AG09309 (cell line): ENCODE measurements at regions not wholly inside any gene's neighbourhood (a gene's known extent, or its start where the extent isn't known, plus 50 kb on each side); places are given as distances from the start of the nearest gene placed in this dataset.

Experiments used
- DNase-seq: peaks from one replicate; pipeline ENCODE4 v3.0.0-alpha.2; 2010; ENCODE audit warnings: low read depth
- H3K4me3 ChIP-seq: 2 replicates; pipeline ENCODE4 v1.5.1; 2011; ENCODE audit warnings: mild to moderate bottlenecking, low read depth, low read length, moderate library complexity; ENCODE audit not compliant: control insufficient read depth
- TF ChIP-seq, protein P1 (sequence below): IDR thresholded peaks from 2 replicates; pipeline ENCODE4 v1.5.1; 2011; ENCODE audit warnings: mild to moderate bottlenecking, low read depth, low read length, inconsistent platforms; ENCODE audit not compliant: insufficient read depth, control insufficient read depth; ENCODE audit errors: missing control alignments

DNA sequence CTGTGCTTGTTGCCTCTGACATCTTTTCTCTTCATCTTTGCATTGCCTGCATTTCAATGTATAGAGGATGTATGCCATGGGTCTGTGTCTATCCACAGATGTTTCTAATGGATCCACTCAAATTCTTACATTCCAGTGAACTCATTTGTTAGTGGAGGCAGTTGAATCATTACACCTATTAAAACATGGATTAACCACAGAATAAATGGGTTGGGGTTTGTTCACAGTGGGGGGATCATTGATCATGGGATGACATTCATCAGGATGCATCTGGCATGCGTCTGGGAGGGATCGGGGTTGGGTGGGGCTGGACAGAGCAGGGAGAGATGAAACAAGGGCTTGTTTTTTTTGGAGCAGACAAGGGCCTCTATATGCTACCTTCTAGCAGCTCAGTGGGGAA, 182.5 kb downstream of the RHOU start:
- H3K4me3 ChIP-seq: no peak overlapping the region
- TF ChIP-seq, protein P1, sequence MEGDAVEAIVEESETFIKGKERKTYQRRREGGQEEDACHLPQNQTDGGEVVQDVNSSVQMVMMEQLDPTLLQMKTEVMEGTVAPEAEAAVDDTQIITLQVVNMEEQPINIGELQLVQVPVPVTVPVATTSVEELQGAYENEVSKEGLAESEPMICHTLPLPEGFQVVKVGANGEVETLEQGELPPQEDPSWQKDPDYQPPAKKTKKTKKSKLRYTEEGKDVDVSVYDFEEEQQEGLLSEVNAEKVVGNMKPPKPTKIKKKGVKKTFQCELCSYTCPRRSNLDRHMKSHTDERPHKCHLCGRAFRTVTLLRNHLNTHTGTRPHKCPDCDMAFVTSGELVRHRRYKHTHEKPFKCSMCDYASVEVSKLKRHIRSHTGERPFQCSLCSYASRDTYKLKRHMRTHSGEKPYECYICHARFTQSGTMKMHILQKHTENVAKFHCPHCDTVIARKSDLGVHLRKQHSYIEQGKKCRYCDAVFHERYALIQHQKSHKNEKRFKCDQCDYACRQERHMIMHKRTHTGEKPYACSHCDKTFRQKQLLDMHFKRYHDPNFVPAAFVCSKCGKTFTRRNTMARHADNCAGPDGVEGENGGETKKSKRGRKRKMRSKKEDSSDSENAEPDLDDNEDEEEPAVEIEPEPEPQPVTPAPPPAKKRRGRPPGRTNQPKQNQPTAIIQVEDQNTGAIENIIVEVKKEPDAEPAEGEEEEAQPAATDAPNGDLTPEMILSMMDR: no peak
- DNase-seq: no peak

DNA sequence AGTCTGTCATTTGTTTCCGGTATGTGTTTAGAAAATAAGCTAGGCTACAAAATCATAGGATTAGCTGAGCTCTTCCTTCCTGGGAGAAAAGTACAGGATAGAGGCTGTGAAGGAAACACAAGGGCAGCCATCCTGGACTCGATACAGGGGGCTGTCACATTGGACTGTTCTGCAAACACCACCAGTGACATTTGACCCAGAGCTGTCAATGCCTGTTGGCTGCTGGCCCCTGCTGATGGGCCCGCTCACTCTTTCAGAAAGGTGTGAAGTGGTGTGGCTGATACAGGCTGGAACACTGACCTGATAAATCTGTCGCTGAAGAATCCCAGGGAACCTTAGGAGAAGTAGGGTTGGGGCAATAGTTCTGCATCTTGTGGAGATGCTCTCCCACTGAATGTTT, 183.1 kb downstream of the RHOU start:
- DNase-seq: no peak
- H3K4me3 ChIP-seq: no peak overlapping the region
- TF ChIP-seq, protein P1: no peak

DNA sequence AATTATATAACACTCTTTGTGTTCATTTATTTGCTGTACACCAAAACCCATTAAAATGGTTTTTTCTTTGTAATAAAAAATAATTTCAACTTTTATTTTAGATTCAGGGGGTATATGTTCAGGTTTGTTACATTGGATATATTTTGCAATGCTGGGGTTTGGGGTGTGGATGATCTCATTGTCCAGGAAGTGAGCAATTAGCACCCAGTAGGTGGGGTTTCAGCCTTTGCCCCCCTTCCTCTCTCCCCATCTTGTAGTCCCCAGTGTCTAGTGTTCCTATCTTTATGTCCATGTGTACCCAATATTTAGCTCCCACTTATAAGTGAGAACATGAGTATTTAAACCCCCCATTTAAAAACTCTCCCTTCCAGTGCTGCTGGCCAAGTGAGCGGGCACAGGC, 184.6 kb downstream of the RHOU start:
- TF ChIP-seq, protein P1: no peak
- no peak for DNase-seq
- H3K4me3 ChIP-seq: no peak overlapping the region

DNA sequence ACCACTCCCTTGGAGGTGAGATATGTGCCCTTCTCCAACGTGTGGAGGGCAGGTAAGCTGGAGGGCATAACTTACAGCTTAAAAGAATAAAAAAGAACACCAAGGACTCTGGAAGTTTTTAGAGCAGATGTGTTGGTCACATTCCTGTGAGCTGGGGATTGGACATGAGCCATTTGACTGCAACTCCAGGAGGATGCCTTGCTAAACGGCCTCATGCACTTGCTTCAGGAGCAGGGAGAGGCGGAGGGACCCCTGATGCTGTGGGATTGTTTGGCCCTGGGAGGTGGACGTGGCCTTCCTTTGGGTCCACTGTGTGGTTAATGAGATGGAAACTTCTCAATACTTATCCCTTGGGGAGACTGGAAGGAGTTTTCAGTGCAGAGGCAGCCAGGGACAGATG, 185.6 kb downstream of the RHOU start:
- DNase-seq: no peak
- no peak overlapping the region for H3K4me3 ChIP-seq
- TF ChIP-seq, protein P1: no peak

DNA sequence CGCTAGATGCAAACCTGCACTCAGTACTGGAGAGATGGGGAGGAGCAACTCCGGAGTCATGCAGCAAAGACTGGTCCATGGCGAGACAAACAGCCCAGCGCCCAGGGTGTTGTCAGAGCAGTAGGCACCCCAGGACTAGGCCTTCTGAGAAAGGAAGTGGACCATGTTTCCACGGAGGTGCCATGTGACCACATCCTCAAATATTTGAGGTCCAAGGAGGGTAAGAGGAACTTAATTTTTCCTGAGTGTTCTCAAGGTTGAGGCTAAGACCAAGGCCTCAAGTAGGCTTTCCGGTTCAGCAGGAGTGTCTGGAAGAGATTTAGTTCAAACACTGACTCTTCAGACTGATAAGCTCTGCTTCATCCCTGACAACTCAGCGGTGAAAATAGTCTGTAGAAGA, 186.2 kb downstream of the RHOU start:
- TF ChIP-seq, protein P1: no peak
- no peak for DNase-seq

DNA sequence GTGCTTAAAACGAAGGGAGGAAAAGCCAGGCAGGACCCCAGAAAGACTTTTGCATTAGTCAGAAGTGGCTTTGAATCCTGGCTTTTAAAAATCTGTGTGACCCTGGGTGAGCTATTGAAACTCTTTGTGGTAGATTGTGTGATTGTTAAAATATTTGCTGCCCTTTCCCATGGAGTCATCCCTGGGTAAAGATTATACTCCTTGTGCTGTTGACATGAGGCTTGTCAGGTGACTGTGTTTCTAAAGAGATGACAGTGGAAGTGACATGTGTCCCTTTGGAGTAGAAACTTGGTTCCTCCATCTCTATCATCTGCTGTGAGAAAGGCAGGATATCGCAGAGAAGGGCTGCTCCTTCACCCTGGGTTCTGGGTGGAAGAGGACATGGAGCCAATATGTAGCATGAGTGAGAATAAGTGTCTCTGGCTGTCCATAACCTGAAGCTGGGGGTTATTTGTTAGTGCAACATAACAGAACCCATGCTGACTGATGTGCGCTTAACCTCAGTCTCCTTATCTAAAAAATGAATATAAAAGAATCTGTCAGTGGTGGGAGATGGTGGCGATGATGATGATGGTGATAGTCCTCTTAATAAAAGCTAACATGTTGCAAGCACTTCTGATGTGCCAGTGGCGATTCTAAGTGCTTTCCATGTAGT, 187.6 kb downstream of the RHOU start:
- no peak for DNase-seq
- no peak overlapping the region for H3K4me3 ChIP-seq
- TF ChIP-seq, protein P1: no peak

More for the DNA sequence above, 186.2 kb downstream of the RHOU start:
- H3K4me3 ChIP-seq: no peak overlapping the region
